ENCODE measurements at regions not wholly inside any gene's neighbourhood (a gene's known extent, or its start where the extent isn't known, plus 50 kb on each side); places are given as distances from the start of the nearest gene placed in this dataset.

- TF ChIP-seq ARID3B (CRISPR knock-in tag; IDR thresholded peaks at IDR 0.05; ENCODE audit: borderline replicate concordance) (no peak), PHF20 (IDR thresholded peaks at IDR 0.05; ENCODE audit: partially characterized antibody) (no peak), E2F3 (CRISPR knock-in tag; IDR thresholded peaks at IDR 0.05) (no peak), MEF2D (tag; conservative IDR thresholded peaks at IDR 0.05; ENCODE audit: low read depth) (no peak), MECOM (CRISPR knock-in tag; IDR thresholded peaks at IDR 0.05) (no peak), SIN3A (IDR thresholded peaks at IDR 0.05; ENCODE audit: borderline replicate concordance in 2 of 2, control insufficient read depth in 1 of 2, low read depth in 2 of 2, low read length in 2 of 2) (no peak), TRIM28 (IDR thresholded peaks at IDR 0.05) (no peak)
Observed at GRCh38 chr13:31394506-31394905, 194.7 kb downstream of the B3GLCT start (continued).

- H3K4me1 ChIP-seq (replicated peaks in 1 of 2; ENCODE audit: control insufficient read depth in 2 of 2, insufficient read depth in 2 of 2, low read length in 2 of 2), result no peaks in the 10 kb centered on the region
- in situ Hi-C loops (cut with MboI), result no loop called here
- H3K79me2 ChIP-seq (ENCODE audit: control insufficient read depth, insufficient read depth, low read length), result no peaks in the 10 kb centered on the region
- no peak for FAIRE-seq
- H3K4me3 ChIP-seq, result no peak overlapping the region
- intact Hi-C loops (cut with micrococcal nuclease), result no loop called here
- ChIA-PET POLR2A (no interaction called here), CTCF (ENCODE audit: low intra/inter-chr PET ratio) (no interaction called here)
- no peaks in the 10 kb centered on the region for H3K36me3 ChIP-seq (ENCODE audit: control insufficient read depth, insufficient read depth, low read length)
- WGBS (ENCODE audit: insufficient coverage, low coverage, missing lambda C conversion rate), result 0% methylated on average over 3 of the region's 3 CpGs
- H3K9ac ChIP-seq (ENCODE audit: insufficient read depth in 1 of 2, low read depth in 2 of 2, low read length in 2 of 2), result no peak overlapping the region
- no peaks in the 10 kb centered on the region for H4K20me1 ChIP-seq (replicated peaks; ENCODE audit: control insufficient read depth, insufficient read depth, low read length)
- H2AFZ ChIP-seq (ENCODE audit: low read depth, low read length), result no peak overlapping the region
- no peak overlapping the region for H3K27ac ChIP-seq (ENCODE audit: extremely low read depth, low read depth, low read length)
- TF ChIP-seq POLR3G (IDR thresholded peaks at IDR 0.05; ENCODE audit: extremely low read depth, insufficient read length, insufficient replicate concordance), result no peak
- TF ChIP-seq DDX20 (tag; IDR thresholded peaks at IDR 0.05; ENCODE audit: low read depth), result no peak
- no peak for TF ChIP-seq CHAMP1 (IDR thresholded peaks at IDR 0.05)
- no peak for TF ChIP-seq RBM14 (IDR thresholded peaks at IDR 0.05; ENCODE audit: borderline replicate concordance, insufficient read depth, low read depth, low read length)
- no peak for DNase-seq (ENCODE audit: extremely low read depth in 1 of 4, low spot score in 3 of 4)
- H3K4me2 ChIP-seq (ENCODE audit: insufficient read depth, low read length), result no peak overlapping the region
- no peaks in the 10 kb centered on the region for H3K9me1 ChIP-seq (ENCODE audit: control insufficient read depth, insufficient read depth, low read length)
- BruUV-seq (replicated peaks), result no TSS peak
- no peaks in the 10 kb centered on the region for H3K9me3 ChIP-seq (replicated peaks; ENCODE audit: control insufficient read depth, insufficient read depth, low read depth, low read length)
- no peak for ATAC-seq
- no peaks in the 10 kb centered on the region for H3K27me3 ChIP-seq (ENCODE audit: control insufficient read depth in 2 of 2, insufficient read depth in 2 of 2, low read length in 2 of 2)
Observed at GRCh38 chr13:31395090-31395489, 195.3 kb downstream of the B3GLCT start.

Data from K562 (cell line).